ENCODE measurements at regions not wholly inside any gene's neighbourhood (a gene's known extent, or its start where the extent isn't known, plus 50 kb on each side); places are given as distances from the start of the nearest gene placed in this dataset.

DNA sequence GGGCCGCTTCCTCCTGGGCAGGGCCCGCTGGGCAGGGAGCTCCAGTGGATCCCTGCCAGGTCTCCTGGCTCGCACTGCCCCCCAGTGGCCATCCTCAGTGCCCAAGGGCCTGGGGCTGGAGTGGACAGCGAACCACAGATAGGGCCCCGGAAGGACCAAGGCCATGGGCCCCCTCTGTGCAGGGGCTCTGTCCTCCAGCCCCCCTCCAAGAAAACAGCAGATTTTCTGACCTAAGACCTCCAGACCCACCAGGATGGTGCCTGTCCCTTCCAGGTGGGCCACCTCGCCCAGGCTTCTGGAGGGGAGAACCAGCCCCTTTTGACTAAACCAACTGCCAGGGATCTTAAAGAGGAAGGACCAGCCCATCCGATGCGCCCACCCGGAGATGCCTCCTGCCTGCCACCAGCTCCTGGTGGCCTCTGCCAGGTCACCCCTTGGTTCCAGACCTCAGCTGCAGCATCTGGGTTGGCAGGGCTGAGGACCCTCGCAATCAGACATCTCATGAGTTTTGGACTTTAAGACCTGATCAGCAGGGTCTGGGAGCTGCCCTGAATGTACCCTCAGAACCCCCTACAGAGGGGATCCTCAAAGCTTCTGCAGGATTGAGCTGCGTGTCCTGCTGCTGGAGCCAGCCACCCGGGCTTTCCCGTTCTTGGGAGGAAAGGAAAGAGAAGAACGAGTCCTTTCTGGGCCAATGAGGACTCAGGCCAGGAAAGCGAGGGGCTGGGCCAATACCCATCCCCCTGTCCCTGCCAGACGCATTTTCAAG is 325.8 kb upstream of the DIO3 start:
- no peaks in the 10 kb centered on the region for H3K4me1 ChIP-seq
- no peak overlapping the region for H3K4me3 ChIP-seq
- no peaks in the 10 kb centered on the region for H3K36me3 ChIP-seq
- DNase-seq (peak; percentile 82), ATAC-seq (peak; percentile 78)
- H3K27ac ChIP-seq = no peak overlapping the region
- intact Hi-C loops (cut with DNase I) = no loop called here
- no peaks in the 10 kb centered on the region for H3K9me3 ChIP-seq
- no peaks in the 10 kb centered on the region for H3K27me3 ChIP-seq
- TF ChIP-seq, protein P1, sequence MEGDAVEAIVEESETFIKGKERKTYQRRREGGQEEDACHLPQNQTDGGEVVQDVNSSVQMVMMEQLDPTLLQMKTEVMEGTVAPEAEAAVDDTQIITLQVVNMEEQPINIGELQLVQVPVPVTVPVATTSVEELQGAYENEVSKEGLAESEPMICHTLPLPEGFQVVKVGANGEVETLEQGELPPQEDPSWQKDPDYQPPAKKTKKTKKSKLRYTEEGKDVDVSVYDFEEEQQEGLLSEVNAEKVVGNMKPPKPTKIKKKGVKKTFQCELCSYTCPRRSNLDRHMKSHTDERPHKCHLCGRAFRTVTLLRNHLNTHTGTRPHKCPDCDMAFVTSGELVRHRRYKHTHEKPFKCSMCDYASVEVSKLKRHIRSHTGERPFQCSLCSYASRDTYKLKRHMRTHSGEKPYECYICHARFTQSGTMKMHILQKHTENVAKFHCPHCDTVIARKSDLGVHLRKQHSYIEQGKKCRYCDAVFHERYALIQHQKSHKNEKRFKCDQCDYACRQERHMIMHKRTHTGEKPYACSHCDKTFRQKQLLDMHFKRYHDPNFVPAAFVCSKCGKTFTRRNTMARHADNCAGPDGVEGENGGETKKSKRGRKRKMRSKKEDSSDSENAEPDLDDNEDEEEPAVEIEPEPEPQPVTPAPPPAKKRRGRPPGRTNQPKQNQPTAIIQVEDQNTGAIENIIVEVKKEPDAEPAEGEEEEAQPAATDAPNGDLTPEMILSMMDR (IDR thresholded peaks at IDR 0.05) = peak; percentile 69

DNA sequence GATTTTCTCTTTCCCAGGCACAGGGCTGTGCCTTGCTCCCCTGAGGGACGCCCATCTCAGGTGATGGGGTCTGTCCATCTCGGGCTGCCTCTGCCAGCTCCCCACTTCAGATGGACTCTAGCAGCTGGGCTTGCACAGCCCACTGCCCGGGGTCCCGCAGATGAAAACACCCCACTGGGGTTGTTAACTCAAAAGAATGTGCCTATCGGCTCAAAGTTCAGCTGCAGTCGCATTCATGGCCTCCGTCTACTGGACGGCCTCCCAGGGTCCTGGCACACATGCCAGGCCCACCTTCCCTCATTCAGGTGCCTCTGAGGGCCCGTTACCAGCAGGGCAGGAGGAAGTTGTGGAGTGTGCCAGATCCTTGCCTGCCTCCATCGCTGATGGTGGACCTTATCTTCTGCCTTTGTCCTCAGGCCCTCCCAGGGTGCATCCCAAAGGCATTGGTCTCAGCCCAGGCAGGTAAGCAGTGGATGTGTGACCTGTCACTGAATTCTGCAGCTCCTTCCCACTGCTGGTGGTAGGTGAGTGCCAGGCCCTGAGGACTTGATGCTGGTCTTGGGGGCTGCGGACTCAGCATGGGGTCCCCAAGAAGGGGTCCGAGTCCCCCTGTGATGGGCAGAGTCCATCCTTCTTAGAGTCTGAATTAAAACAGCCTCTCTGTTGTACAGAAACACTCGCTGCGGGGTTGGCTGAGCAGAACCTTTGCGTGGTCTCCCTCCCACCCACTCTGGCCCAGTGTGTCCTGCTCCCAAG is 324.6 kb upstream of the DIO3 start:
- no peak for ATAC-seq
- DNase-seq = no peak
- Histone ChIP-seq H3K9me3 (no peaks in the 10 kb centered on the region), H3K27me3 (no peaks in the 10 kb centered on the region), H3K27ac (no peak overlapping the region), H3K4me1 (no peaks in the 10 kb centered on the region), H3K36me3 (no peaks in the 10 kb centered on the region), H3K4me3 (no peak overlapping the region)
- intact Hi-C loops (cut with DNase I) = no loop called here
- TF ChIP-seq, protein P1 (IDR thresholded peaks at IDR 0.05) = no peak

DNA sequence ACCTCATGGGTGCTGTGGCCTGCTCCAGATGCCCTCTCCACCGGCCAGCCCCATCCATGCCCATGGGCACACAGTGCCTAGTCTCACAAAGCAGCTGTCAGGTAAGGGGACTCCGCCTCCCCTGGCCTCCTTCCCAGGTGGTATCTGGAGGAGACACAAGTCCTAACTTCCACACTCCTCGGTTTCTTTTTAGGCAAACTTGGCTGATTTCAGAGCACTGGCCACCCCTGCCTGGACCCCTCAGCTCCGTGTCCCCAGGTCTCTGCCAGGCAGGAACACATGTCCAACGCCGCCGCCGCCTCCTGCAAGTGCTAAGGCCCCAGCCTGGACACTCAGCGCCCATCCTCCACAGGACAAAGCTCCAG is 324.1 kb upstream of the DIO3 start:
- Histone ChIP-seq H3K36me3 (no peaks in the 10 kb centered on the region), H3K27ac (no peak overlapping the region), H3K9me3 (no peaks in the 10 kb centered on the region), H3K4me3 (no peak overlapping the region), H3K4me1 (no peaks in the 10 kb centered on the region), H3K27me3 (no peaks in the 10 kb centered on the region)
- ATAC-seq = no peak
- no peak for DNase-seq
- TF ChIP-seq, protein P1 (IDR thresholded peaks at IDR 0.05) = no peak
- intact Hi-C loops (cut with DNase I) = no loop called here

DNA sequence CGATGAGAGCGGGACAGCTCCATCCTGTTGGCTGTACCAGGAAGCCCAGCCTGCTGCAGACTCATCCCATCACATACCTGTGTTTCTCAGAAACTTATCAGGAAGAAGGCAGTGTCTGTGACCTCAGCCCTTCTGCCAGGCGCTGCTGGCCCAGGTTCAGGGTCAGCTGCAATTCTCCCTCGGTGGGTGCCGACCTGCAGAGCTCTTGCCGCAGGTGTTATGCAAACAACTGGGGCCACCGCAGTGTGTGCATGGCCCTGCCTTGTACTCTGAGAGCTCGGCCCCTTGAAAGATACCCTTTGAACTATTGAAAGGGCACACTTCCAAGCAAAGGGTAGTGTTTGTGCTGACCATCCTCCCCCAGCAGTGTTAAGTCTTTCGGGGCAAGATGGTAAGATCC is 322.2 kb upstream of the DIO3 start:
- DNase-seq (no peak), ATAC-seq (no peak)
- no peaks in the 10 kb centered on the region for H3K27me3 ChIP-seq

DNA sequence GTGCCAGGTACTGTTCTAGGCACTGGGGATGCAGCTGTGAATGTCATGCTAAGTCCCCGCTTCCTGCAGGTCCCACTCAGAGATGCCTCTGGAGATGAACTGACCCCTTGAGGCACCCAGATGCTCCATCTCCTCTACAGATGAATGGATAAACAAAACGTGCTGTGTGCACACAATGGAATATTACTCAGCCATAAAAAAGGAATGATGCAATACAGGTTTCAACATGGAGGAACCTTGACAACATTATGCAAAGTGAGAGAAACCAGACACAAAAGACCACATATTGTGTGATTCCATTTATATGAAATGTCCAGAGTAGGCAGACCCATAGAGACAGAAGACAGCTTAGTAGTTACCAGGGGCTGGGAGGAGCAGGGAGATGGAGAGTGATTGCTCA is 320.1 kb upstream of the DIO3 start:
- H3K27ac ChIP-seq = no peak overlapping the region
- no peak for DNase-seq
- H3K9me3 ChIP-seq = no peaks in the 10 kb centered on the region
- ATAC-seq = no peak
- no peaks in the 10 kb centered on the region for H3K36me3 ChIP-seq
- H3K4me1 ChIP-seq = no peaks in the 10 kb centered on the region
- H3K4me3 ChIP-seq = no peak overlapping the region
- intact Hi-C loops (cut with DNase I) = no loop called here
- TF ChIP-seq, protein P1 (IDR thresholded peaks at IDR 0.05) = no peak
- H3K27me3 ChIP-seq = no peaks in the 10 kb centered on the region

More for the DNA sequence above, 322.2 kb upstream of the DIO3 start:
- intact Hi-C loops (cut with DNase I) = no loop called here
- TF ChIP-seq, protein P1 (IDR thresholded peaks at IDR 0.05) = no peak
- H3K27ac ChIP-seq = no peak overlapping the region
- H3K4me1 ChIP-seq = no peaks in the 10 kb centered on the region
- H3K9me3 ChIP-seq = no peaks in the 10 kb centered on the region
- H3K36me3 ChIP-seq = no peaks in the 10 kb centered on the region
- H3K4me3 ChIP-seq = no peak overlapping the region

All from upper lobe of right lung (tissue), 1 donor.